ENCODE measurements at regions not wholly inside any gene's neighbourhood (a gene's known extent, or its start where the extent isn't known, plus 50 kb on each side); places are given as distances from the start of the nearest gene placed in this dataset.
"Not testable (repeated sequence)": the region's sequence is repeated elsewhere in the genome, so short reads cannot be mapped to it uniquely, and the experiment has no call there.

- TF ChIP-seq CTCF (IDR thresholded peaks at IDR 0.05; ENCODE audit: low read depth, low read length): no peak
These were observed 128.3 kb downstream of the MAP3K7 start for GRCh38 chr6:90458353-90459224.

GRCh38 chr6:90457867-90458259 is 129.0 kb downstream of the MAP3K7 start:
- ChIA-PET CTCF (interaction anchor here (0.8 kb wide), 1 partner anchor 517 kb away, joined by 4 read pairs; no protein-coding TSS in a partner anchor), POLR2A (no interaction called here)
- TF ChIP-seq CTCF (IDR thresholded peaks at IDR 0.05; ENCODE audit: low read depth, low read length): no peak
- DNase-seq (ENCODE audit: low read depth, low spot score): no peak
- no peak overlapping the region for H3K4me3 ChIP-seq (ENCODE audit: low read depth, low read length)
- H3K9me3 ChIP-seq (ENCODE audit: control insufficient read depth, insufficient read depth, low read length): no peaks in the 10 kb centered on the region
- H3K27ac ChIP-seq (ENCODE audit: low read depth, low read length): no peak overlapping the region
- peaks cover 5% of the 10 kb centered on the region for H3K27me3 ChIP-seq (ENCODE audit: control insufficient read depth, insufficient read depth, low read length)

More at GRCh38 chr6:90458353-90459224, 128.3 kb downstream of the MAP3K7 start:
- POLR2A ChIA-PET: no interaction called here
- Histone ChIP-seq H3K27me3 (ENCODE audit: control insufficient read depth, insufficient read depth, low read length) (peaks cover 3% of the 10 kb centered on the region), H3K27ac (ENCODE audit: low read depth, low read length) (no peak overlapping the region), H3K9me3 (ENCODE audit: control insufficient read depth, insufficient read depth, low read length) (no peaks in the 10 kb centered on the region), H3K4me3 (ENCODE audit: low read depth, low read length) (no peak overlapping the region)
- no peak for DNase-seq (ENCODE audit: low read depth, low spot score)
- CTCF ChIA-PET: no interaction called here

GRCh38 chr6:90456997-90457866 is 129.6 kb downstream of the MAP3K7 start:
- CTCF ChIA-PET: interaction anchor here (0.8 to 1.8 kb wide), 4 partner anchors 22 to 517 kb away, joined by 3 to 10 read pairs (median 5); no protein-coding TSS in a partner anchor
- H3K27ac ChIP-seq (ENCODE audit: low read depth, low read length): not testable (repeated sequence)

GRCh38 chr6:90456001-90456400 is 130.9 kb downstream of the MAP3K7 start:
- CTCF ChIA-PET: interaction anchor here (1.0 to 1.8 kb wide), 2 partner anchors 23 to 516 kb away, joined by 3 to 10 read pairs; no protein-coding TSS in a partner anchor

More at GRCh38 chr6:90456997-90457866, 129.6 kb downstream of the MAP3K7 start:
- POLR2A ChIA-PET; H3K4me3 ChIP-seq (ENCODE audit: low read depth, low read length); DNase-seq (ENCODE audit: low read depth, low spot score); H3K27me3 ChIP-seq (ENCODE audit: control insufficient read depth, insufficient read depth, low read length); H3K9me3 ChIP-seq (ENCODE audit: control insufficient read depth, insufficient read depth, low read length): not testable (repeated sequence)

More at GRCh38 chr6:90456001-90456400, 130.9 kb downstream of the MAP3K7 start:
- TF ChIP-seq CTCF (IDR thresholded peaks at IDR 0.05; ENCODE audit: low read depth, low read length): no peak
- H3K9me3 ChIP-seq (ENCODE audit: control insufficient read depth, insufficient read depth, low read length): no peaks in the 10 kb centered on the region
- POLR2A ChIA-PET: no interaction called here
- no peak overlapping the region for H3K27ac ChIP-seq (ENCODE audit: low read depth, low read length)
- peaks cover 8% of the 10 kb centered on the region for H3K27me3 ChIP-seq (ENCODE audit: control insufficient read depth, insufficient read depth, low read length)
- H3K4me3 ChIP-seq (ENCODE audit: low read depth, low read length): no peak overlapping the region
- DNase-seq (ENCODE audit: low read depth, low spot score): no peak
